22Rv1 (cell line): ENCODE measurements at regions not wholly inside any gene's neighbourhood (a gene's known extent, or its start where the extent isn't known, plus 50 kb on each side); places are given as distances from the start of the nearest gene placed in this dataset.

Source experiments
- CTCF ChIP-seq: fragments of 450-650 bp; IDR thresholded peaks from 2 replicates; pipeline ENCODE4 v1.5.1; 2017; ENCODE audit warnings: mild to moderate bottlenecking
- ZFX ChIP-seq: fragments of 450-650 bp; IDR thresholded peaks from 2 replicates; pipeline ENCODE4 v1.6.1; 2017; ENCODE audit warnings: antibody characterized with exemption, borderline replicate concordance

GRCh38 chr5:9789777-9790176 lies 159.6 kb upstream of the TAS2R1 start:
- TF ChIP-seq CTCF (no peak), ZFX (no peak)
